HG02870 (cell line): ENCODE measurements at regions not wholly inside any gene's neighbourhood (a gene's known extent, or its start where the extent isn't known, plus 50 kb on each side); places are given as distances from the start of the nearest gene placed in this dataset.
A peak's percentile ranks its signal among the peaks of the same experiment; 100 is the strongest.

Experiments used
- ATAC-seq: cut with Tn5 transposase; IDR thresholded peaks from one replicate; pipeline ENCODE4 v1.9.1; 2021; ENCODE audit warnings: mild to moderate bottlenecking, moderate library complexity; ENCODE audit not compliant: unreplicated experiment

DNA sequence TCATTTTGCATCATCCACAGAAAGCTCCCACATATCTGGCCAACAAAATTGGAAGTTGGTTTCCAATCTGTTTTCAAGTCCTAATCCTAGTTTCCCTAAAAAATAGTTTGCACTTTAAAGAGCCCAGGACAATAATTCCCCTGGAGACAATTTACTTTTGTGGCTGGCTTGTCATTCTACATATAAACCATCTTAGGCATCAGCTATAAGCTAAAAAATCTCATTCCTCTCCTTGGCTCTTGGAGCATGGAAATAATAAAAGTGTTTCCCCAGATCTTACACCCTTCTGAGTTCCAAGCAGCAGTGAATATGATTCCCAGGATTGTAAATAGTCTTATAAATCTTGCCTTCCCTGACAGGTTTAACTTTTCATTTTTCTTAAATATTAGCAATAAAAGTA, 89.1 kb upstream of the NUDT4 start:
- no peak for ATAC-seq

DNA sequence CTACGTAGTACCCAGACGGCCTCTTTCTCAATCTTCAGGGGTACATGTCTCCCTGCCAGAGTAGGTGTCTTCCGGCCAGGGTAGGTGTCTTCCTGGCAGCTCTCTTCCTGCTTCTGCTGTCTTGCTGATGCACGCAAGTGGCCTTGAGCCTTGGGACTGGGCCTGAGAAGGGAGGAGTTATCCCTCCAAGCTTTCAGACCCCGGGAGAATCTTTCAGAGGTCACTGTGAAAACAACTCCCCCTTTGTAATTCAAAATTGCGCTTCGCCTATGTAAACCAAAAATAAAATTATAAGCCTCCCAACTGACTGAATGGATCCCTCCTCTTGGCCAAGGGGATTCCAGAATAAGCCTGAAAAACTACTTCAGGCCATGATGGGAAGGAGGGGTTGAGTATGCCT, 87.3 kb upstream of the NUDT4 start:
- ATAC-seq, result no peak

DNA sequence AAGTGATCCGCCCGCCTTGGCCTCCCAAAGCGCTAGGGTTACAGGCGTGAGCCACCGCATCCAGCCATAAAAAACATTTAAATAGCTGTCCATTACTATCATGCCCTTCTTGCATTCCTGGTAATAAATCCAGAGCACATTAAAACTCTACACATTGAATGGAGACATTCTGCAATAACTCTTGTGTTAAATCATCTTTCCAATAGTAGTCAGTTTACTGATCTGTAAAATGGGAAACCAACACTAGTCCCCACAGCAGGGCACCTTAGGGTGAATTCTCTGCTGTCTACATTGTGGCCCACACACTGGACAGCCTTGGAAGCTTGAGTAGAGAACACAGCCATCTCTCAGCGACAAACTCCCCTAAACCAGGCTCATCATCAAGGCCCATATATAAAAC, 85.5 kb upstream of the NUDT4 start:
- no peak for ATAC-seq

DNA sequence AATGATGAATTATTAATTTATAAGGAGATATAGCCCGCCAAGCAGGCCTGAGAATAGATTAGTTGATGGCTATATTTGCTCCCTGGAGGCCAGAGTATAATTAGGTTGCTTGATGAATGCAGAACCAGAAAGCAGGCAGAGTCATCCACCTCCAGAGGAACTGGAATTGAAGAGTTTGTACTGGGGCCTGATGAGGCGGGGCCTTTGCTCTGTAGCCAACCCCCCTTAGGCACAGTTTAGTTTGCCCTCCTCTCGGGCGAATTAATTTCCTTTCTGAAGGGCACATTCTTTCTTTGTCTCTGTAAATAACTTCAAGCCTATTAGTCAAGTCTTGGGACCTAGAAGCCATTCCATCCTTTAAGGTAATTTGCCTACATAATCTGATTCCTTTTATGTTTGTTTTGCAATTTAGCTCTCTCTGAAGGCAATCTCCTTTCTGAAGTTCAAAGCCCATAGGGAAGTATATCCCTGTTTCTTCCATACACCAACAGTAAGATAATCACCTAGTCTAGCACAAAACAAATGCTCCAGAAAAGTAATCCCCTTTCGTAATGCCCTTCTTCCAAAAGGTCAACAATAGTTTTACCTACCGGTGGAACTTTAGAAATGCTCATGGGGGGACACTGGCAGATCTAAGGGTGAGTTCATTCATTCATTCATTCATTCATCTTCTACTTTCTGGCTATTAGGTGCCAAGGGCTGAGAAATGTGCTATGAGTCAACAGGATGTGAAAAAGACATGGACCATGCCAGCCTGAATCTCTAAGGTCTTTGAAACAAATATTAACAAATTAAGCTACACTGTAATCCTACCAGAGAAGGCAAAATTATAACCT, 84.8 kb upstream of the NUDT4 start:
- no peak for ATAC-seq

DNA sequence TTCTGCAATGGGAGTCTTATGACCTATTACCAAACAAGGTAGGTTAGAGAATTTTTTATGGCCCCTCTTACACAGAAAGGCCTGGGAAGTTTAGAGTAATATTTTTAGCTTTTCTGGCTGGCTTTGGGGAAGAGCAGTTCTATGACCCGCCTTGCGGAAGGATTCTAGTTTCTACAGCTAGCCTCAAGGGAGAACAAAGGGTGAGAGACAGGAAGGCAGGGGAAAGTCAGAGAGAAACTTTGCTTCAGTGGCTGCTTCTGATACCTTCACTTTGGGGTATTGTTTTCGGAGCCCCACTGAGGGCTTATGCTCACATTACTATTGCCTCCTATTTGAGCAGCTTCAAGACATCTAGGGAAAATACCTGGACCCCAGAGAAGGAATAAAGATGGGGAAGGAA, 80.7 kb upstream of the NUDT4 start:
- peak; percentile 92 for ATAC-seq

DNA sequence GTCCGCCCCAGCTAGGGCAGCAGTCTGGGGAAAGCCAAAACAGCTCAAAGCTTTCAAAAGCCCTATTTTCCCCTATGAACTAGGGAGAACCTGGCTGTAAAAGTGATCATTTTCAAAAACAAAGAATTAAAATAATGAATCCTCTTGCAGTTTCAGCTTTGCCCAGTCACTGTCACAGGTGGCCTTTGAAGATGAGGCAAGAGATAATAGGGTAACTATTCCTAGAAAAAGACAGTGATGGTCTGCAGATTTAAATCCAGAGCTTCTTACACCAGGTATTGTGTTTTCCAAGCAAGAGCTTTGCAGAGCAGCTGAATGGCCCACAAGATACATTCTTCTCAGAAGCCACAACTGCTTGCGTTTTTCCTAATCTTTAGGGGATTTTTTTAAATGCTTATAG, 80.2 kb upstream of the NUDT4 start:
- peak; percentile 2 for ATAC-seq

DNA sequence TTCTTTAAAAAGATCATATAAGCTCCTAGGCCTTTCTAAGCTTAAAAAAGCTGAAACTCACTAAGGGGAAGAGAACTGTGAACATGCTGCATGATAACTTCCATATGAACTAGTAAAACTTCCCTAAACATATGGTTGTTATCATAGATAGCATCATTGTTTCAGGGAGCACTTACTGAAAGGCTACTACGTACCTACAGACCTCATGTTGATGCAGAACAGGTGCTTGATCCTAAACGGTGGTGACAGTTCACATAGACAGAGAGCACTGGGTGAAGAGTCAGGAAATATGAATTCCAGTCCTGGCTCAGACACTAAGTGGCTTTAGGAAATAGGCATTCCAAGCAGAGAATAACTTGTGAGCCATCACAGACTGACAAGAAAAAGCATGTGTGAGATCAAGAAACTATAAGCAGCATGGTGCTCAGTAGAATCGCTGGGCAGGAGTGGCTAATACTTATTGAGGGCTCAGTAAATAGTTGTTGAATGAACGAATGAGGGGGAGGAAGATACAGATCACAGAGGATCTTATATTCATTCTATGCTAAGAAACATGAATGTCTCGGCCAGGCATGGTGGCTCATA, 78.4 kb upstream of the NUDT4 start:
- no peak for ATAC-seq

DNA sequence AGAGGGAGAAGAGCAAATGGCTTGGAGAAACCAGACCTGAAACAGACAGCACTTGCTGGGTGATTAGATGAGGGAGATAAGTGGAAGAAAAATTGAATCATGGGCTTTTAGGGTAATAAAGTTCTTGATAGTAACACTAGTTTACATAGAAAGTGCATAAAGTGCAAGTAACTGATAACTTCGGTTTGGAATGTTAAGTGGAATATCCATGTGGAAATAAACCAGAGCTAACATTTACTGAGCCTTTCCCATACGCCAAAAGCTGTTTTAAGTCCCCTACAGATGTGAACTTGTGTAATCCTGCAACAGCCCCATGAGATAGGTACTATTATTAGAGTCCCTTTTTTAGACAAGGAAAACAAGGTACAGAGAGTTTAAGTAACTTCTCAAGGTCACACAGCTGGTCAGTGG, 77.1 kb upstream of the NUDT4 start:
- ATAC-seq, result no peak

DNA sequence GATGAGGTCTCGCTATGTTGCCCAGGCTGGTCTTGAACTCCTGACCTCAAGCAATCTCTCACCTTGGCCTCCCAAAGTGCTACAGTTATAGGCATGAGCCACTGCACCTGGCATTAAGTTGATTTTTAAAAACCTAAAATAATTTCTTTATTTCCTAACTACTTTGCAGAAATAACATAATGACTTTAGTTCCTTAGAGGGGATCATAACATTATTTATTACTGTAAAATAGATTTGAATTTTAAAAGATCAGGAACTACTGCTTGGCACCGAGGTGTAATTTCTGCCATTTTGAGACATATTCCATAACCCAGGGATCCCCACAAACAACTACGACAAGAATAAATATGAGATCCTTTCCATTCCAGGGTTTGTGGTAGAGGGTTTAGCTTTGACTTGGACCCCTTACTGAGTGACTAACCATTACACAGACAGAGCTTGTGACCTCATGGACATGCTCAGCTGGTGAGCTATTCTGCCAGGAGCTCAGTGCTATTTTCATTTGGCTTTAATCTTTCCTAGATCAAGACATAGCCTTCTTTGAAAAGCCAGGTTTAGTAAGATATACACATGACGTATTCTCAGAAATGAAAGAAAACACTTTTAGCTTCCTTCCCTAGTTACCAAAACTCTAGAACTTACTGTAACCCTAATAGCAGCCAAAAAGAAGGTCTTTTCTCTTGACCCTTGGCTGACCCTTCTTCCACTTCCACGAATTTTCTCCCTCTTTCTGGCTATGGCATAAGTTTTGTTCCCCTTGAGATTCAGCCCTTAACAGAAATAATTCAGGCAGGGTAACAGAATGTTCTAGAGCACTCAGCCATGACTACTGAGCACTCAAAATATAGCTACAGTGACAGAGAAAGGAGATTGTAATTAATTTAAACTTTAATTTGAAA, 75.1 kb upstream of the NUDT4 start:
- ATAC-seq, result no peak

DNA sequence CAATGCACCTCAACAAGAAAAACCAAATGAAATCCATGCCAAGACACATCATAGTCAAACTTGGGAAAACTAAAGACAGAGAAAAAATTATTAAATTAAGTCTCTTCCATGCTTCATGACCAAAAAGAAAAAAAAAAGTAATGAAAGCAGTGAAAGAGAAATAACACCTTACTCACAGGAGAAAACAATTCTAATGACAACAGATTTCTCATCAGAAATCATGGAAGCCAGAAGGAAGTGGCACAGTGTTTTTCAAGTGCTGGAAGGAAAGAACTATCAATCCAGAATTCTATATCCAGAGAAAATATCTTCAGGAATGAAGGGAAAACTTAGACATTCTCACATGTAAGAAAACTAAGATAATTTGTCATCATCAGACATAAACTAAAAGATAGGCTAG, 71.1 kb upstream of the NUDT4 start:
- no peak for ATAC-seq

DNA sequence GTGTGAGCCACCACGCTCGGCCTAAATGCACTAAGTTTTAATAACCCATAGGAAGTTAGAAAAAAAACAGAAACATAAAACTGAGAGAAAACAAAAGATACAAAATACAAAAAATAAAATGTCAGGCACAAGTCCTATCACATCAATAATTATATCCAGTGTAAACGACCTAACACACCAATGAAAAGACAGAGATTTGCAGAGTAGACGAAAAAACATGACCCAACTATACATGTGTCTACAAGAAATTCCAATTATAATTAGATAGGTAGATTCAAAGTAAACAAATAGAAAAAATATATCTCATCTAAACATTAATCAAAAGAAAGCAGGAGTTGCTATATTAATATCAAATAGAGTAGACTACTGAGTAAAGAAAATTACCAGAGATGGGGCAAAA, 69.4 kb upstream of the NUDT4 start:
- ATAC-seq, result no peak

DNA sequence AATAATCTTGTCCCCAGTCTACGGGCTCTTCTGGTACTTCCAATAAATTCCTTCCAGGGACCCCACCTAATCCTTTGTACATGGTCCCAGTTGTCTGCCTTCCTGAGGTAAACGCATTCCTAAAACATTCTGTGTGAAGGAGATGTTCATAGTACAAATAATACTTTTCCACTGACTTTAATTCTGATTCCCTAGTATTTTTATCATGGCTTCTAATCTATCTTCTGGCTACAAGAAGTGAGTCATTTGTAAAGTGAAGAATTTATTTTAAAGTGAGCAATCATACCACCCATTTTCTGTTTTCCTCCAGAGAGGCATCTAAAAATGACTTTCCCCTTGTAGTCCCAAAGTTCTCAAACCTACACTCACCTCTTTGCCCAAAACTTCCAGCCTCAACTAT, 65.9 kb upstream of the NUDT4 start:
- ATAC-seq, result no peak

DNA sequence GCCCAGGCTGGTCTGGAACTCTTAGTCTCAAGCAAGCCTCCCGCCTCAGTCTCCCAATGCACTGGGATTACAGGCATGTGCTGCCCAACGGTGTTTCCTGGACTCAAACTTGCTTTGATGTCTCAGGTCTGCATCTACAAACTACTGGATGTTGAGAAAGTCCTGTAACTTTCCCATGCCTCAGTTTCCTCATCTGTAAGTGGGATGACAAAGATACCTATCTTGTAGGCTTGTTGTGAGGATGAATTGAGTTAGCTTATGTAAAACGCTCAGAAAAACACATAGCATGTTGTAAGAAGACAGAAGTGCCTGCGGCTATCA, 63.6 kb upstream of the NUDT4 start:
- no peak for ATAC-seq

DNA sequence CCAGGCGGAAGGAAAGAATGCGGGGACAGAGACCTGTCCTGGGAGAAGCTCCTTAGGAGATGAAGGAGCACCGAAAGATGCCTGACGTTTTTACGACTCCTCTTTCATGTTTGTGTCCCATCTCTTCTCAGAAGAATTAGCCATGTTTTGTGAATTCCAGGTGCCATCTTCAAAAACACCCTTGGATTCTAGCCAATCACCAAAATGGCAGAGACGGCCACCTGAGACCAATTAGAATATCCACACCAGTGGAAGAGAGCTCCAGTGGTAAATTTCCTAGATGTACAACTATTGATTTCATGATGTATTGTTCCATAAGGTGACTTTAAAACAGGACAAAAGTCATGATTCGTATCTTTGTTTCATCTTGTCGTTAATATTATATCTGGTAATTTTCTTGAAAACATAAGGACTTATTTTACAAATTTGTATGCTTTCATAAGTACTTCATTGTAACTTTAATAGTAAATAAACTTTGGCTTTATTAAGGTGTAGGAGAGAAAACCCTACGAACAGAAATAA, 62.3 kb upstream of the NUDT4 start:
- no peak for ATAC-seq

DNA sequence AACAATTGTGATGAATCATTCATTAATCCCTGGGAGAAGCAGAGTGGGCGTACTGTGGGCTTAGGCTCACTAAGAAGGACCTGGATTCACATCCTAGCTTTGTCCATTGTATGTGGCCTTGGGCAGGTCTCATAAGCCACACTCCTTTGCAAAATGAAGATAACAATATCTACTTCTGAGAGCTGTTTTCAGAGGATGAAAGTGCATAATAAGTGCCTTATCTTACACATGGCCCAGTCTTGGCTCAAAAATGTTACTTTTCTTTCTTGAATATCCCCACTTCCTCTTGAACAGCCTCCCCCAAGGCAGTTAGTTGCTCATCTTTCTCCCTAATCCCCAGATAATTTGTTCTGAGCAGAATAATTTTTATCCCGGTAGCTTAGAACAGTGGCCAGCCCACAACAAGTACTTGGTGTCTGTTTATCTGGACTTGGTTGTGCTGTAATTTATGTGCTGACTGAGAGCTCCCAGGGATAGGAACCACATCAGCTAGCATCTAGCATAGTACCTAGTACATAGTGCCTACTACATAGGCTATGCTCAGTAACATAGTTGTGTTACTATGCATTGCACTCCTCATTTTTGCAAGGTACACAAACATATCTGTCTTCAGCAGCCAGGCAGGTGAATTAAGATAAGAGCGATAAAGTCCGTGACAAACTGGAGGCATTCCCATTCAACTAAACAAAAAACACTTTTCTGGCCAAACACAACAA, 61.7 kb upstream of the NUDT4 start:
- ATAC-seq, result no peak

DNA sequence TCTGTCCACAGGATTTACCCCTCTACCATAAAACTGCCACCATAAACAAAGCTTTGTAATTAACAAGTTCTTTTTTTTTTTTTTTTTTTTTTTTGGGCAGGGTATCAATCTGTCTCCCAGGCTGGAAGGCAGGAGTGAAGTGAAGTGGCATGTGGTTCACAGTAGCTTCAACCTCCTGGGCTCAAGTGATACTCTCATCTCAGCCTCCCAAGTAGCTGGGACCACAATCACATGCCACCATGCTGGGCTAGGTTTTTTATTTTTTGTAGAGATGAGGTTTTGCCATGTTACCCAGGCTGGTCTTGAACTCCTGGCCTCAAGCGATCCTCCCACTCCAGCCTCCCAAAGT, 61.1 kb upstream of the NUDT4 start:
- ATAC-seq, result no peak

DNA sequence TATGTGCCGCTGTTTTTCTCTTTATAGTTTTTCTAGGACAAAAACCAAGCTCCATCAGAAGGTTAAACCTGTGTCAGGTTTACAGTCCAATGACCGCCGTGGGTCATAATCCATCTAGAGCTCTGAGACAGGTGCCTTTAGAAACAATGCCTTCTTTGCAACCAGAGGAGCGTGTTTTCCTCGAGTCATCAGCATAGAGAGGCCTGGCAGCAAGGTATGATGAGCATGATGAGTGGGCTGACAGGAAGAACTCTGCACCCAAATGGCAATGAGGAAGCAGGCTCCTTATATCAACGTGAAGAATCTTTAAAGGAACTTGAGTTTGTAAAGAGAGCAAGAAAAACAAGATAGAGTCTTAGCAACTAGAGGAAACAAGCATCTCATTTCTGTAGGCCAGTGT, 60.5 kb upstream of the NUDT4 start:
- ATAC-seq, result no peak

DNA sequence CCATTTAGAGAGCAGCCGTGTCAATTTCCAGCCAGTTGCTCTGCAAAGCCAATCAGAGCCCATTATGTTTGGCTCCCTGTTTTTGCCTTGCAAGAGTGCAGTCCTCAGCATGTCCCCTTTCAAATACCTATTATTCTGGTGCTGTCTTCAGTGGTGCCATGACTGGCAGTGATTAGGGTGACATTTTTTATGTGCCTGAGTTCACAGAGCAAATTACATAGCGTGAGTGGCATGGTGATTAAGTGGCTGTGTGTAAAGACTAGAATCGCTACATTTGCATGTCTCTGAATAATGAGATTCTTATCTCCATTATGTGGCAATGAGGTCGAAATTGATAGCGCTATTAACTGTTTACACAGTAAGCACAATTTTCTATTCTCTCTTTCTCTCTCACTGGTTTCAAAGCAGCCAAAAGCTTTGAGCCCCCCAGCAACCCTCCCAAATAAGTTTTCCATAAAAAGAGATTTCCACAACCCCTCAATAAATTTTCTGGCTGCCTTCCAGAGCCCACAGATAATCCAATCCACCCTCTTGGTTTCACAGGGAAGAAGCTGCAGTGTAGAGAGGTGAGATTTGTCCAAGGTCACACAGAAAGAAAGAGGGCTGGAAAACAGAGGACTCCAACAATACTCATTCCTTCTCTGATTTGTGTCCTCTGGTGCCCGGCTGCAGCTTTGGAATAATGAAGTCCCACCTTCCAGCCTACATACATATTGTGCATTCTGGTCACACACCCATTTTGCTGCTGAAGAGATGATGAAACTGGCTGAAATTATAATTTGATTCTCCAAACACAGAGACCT, 58.8 kb upstream of the NUDT4 start:
- no peak for ATAC-seq

DNA sequence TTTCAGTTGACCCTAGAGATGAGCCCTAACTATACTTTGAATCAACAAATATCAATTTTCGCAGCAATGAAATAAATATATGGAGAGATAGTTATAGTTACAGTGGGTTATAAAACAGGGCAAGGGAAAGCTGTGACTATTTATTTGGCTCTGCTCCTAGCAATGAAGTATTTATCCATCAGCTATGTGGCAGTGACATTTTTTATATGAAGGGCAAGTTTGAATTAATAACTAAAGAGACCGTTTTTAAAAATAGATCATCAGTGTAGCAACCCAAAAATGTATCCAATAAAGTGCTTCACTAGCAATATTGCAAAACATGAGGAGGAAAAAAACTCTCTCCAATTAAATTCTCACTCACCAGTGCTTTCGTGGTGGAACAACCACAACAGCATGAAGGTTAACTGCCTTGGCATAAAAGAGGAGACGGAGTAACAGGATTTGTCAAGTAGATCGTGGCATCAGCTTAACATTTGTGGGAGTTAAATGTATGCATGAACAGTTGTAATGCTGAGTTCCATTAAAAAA, 58.1 kb upstream of the NUDT4 start:
- ATAC-seq, result no peak

DNA sequence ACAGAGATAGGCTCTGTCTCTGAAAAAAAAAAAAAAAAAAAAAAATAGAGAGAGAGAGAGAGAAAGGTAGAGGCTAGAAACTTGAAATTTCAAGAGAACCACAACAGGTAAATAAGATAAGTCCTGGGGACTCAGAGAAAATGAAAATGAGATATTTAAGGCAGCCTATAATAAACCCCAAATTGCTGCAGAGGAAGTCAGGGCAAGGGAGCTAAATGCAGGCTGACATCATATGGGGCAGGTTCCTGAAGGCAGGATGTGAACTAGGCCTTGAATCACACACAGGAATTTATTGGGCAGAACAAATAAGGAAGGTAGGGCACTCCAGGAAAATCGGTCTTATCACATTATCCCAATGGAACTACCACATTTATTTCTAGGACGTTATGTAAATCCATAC, 54.9 kb upstream of the NUDT4 start:
- peak; percentile 54 for ATAC-seq
